Nephron progenitor cell (in vitro differentiated cells): ENCODE measurements at regions not wholly inside any gene's neighbourhood (a gene's known extent, or its start where the extent isn't known, plus 50 kb on each side); places are given as distances from the start of the nearest gene placed in this dataset.

ENCODE experiments used
- DNase-seq: peaks from one replicate; pipeline ENCODE4 v3.0.0; 2021
- H3K27ac Mint-ChIP-seq: 2 replicates; pipeline ENCODE4 v1.8.0; 2021; ENCODE audit warnings: mild to moderate bottlenecking, moderate library complexity, mixed read lengths
- H3K27me3 Mint-ChIP-seq: 2 replicates; pipeline ENCODE4 v1.8.0; 2021; ENCODE audit warnings: mild to moderate bottlenecking, low read depth, mixed read lengths; ENCODE audit not compliant: poor library complexity
- H3K36me3 Mint-ChIP-seq: 2 replicates; pipeline ENCODE4 v1.8.0; 2021; ENCODE audit warnings: low read depth, mixed read lengths
- H3K4me1 Mint-ChIP-seq: 2 replicates; pipeline ENCODE4 v1.8.0; 2021; ENCODE audit warnings: mixed read lengths
- H3K4me3 Mint-ChIP-seq: 2 replicates; pipeline ENCODE4 v1.8.0; 2021; ENCODE audit warnings: mild to moderate bottlenecking, moderate library complexity, mixed read lengths
- H3K9me3 Mint-ChIP-seq: 2 replicates; pipeline ENCODE4 v1.8.0; 2021; ENCODE audit warnings: mild to moderate bottlenecking, moderate library complexity, mixed read lengths
- CTCF ChIP-seq: fragments of 200-600 bp; sonication (generic); IDR thresholded peaks from 2 replicates; pipeline ENCODE4 v1.5.0; 2021; ENCODE audit warnings: antibody characterized with exemption

- no peak for TF ChIP-seq CTCF
- no peak for DNase-seq
- no peak overlapping the region for H3K27ac Mint-ChIP-seq
- no peaks in the 10 kb centered on the region for H3K36me3 Mint-ChIP-seq
- H3K4me3 Mint-ChIP-seq, result no peak overlapping the region
- H3K9me3 Mint-ChIP-seq, result no peaks in the 10 kb centered on the region
- peaks cover 17% of the 10 kb centered on the region for H3K4me1 Mint-ChIP-seq
- H3K27me3 Mint-ChIP-seq, result peaks cover 10% of the 10 kb centered on the region
Observed at GRCh38 chr1:67588178-67588855, 96.7 kb upstream of the GADD45A start.

DNA sequence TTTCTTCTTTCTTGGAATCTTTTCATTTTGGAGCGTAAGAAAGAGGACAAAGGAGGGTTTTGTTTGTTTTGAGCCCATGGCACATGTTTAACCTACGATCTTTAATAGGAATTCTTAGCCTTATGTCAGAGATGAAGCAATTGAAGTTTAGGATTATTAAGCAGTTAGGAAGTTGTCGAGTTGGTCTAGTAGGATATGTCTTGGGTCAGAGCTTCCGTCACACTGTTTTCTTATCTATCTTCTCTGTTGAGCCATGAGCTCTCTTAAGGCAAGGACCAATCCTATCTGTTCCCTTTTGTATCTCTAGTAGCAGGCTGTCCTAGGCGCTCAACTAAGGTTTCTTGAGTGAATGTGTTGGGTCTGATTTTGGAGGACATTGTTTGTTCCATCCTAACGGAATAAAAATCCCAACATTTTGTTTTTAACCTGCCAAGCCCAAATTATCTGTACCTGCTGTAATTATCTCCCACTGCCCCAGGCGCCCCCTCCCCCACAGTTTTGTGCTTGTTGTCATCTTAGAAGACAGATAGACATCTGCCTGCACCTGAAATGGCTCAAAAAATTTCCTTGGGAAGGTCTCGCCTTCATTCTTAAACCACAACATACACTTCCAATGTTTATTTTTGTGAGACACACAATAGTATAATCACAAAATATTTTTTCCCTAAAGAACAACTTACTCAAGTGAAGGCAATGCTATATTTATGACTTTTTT, 95.3 kb upstream of the GADD45A start:
- TF ChIP-seq CTCF, result no peak
- H3K36me3 Mint-ChIP-seq, result no peaks in the 10 kb centered on the region
- no peaks in the 10 kb centered on the region for H3K9me3 Mint-ChIP-seq
- no peak overlapping the region for H3K27ac Mint-ChIP-seq
- H3K27me3 Mint-ChIP-seq, result peaks cover 17% of the 10 kb centered on the region
- no peak for DNase-seq
- H3K4me1 Mint-ChIP-seq, result peaks cover 10% of the 10 kb centered on the region
- H3K4me3 Mint-ChIP-seq, result no peak overlapping the region

- Mint-ChIP-seq H3K27me3 (peaks cover 17% of the 10 kb centered on the region), H3K9me3 (no peaks in the 10 kb centered on the region), H3K36me3 (no peaks in the 10 kb centered on the region), H3K27ac (no peak overlapping the region), H3K4me1 (peaks cover 10% of the 10 kb centered on the region), H3K4me3 (no peak overlapping the region)
- no peak for DNase-seq
- TF ChIP-seq CTCF, result no peak
Observed at GRCh38 chr1:67590329-67590728, 94.7 kb upstream of the GADD45A start.

DNA sequence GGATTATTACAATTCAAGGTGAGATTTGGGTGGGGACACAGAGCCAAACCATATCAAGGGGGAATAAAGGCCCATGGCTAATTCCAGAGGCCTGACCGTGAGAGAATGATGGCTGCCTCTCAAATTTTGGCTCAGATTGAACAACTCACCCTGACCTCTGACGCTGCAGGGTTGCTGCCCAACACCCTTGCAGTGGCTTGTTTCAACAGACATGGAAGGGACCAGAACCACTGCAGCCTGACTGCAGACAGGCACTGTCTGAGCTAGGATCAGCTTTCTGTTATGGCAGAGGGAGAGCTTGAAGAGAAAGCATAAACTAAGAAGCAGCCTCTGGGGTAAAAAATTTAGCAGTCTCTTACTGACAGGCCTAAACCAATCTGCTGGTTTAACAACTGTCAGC, 90.2 kb upstream of the GADD45A start:
- Mint-ChIP-seq H3K36me3 (no peaks in the 10 kb centered on the region), H3K9me3 (no peaks in the 10 kb centered on the region), H3K27ac (no peak overlapping the region), H3K27me3 (peaks cover 13% of the 10 kb centered on the region), H3K4me1 (peaks cover 9% of the 10 kb centered on the region), H3K4me3 (no peak overlapping the region)
- TF ChIP-seq CTCF, result no peak
- DNase-seq, result no peak

DNA sequence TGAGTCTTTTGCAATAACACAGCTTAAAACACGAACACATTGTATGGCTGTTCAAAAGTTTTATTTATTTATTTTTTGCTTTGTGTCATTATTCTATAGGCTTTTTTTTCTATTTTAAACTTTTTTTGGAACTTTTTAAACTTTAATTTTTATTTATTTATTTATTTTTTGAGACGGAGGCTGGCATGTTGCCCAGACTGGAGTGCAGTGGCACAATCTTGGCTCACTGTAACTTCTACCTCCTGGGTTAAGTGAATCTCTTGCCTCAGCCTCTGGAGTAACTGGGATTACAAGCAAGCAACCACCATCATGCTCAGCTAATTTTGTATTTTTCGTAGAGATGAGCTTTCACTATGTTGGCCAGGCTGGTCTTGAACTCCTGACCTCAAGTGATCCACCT, 88.3 kb upstream of the GADD45A start:
- no peak for TF ChIP-seq CTCF
- no peaks in the 10 kb centered on the region for H3K9me3 Mint-ChIP-seq
- DNase-seq, result no peak
- H3K4me3 Mint-ChIP-seq, result no peak overlapping the region
- no peaks in the 10 kb centered on the region for H3K4me1 Mint-ChIP-seq
- peaks cover 13% of the 10 kb centered on the region for H3K27me3 Mint-ChIP-seq
- no peaks in the 10 kb centered on the region for H3K36me3 Mint-ChIP-seq
- H3K27ac Mint-ChIP-seq, result no peak overlapping the region

DNA sequence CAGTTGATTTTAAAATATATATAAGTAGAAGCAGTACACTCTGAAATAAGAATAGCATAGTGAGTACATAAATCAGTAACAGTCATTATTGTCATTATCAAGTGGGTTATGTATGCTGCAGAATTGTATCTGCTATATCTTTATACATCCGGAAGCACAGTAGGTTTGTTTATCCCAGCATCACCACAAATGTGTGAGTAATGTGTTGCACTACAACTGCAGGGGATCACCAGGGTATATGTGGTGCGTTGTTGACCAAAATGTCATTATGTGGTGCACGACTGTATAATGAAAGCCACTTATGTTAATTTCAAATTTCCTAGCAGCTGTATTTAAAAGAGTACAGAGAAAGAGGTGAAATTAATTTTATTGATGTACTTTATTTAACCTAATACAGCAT, 87.7 kb upstream of the GADD45A start:
- H3K36me3 Mint-ChIP-seq, result no peaks in the 10 kb centered on the region
- no peak overlapping the region for H3K27ac Mint-ChIP-seq
- H3K9me3 Mint-ChIP-seq, result peaks cover 3% of the 10 kb centered on the region
- H3K4me3 Mint-ChIP-seq, result no peak overlapping the region
- no peaks in the 10 kb centered on the region for H3K4me1 Mint-ChIP-seq
- H3K27me3 Mint-ChIP-seq, result peaks cover 13% of the 10 kb centered on the region
- no peak for TF ChIP-seq CTCF
- no peak for DNase-seq
